Panc1 (cell line): ENCODE measurements at regions not wholly inside any gene's neighbourhood (a gene's known extent, or its start where the extent isn't known, plus 50 kb on each side); places are given as distances from the start of the nearest gene placed in this dataset.

Experiments used
- CTCF ChIP-seq: fragments of 450-650 bp; IDR thresholded peaks from 2 replicates; pipeline ENCODE4 v1.5.1; 2017; ENCODE audit warnings: mild to moderate bottlenecking
- REST ChIP-seq, 2 experiments: IDR thresholded peaks; 2 replicates each; pipeline ENCODE4 v1.6.1; 2011 to 2012; ENCODE audit warnings: low read depth in 2 of 2, control low read depth in 1 of 2, low read length in 1 of 2, mild to moderate bottlenecking in 1 of 2, moderate library complexity in 1 of 2; ENCODE audit not compliant: insufficient read depth in 1 of 2
- SIN3A ChIP-seq: IDR thresholded peaks from 2 replicates; pipeline ENCODE4 v1.6.1; 2012; ENCODE audit warnings: low read depth, mild to moderate bottlenecking, low read length, moderate library complexity, borderline replicate concordance; ENCODE audit not compliant: insufficient read depth

- no peak for TF ChIP-seq CTCF
- no peak for TF ChIP-seq SIN3A
- no peak for TF ChIP-seq REST (IDR thresholded peaks at IDR 0.05; ENCODE audit: insufficient read depth in 1 of 2, low read depth in 2 of 2, low read length in 1 of 2)
Observed at GRCh38 chr20:23203310-23203709, 117.2 kb upstream of the CD93 start.
